ENCODE measurements at regions not wholly inside any gene's neighbourhood (a gene's known extent, or its start where the extent isn't known, plus 50 kb on each side); places are given as distances from the start of the nearest gene placed in this dataset.

DNA sequence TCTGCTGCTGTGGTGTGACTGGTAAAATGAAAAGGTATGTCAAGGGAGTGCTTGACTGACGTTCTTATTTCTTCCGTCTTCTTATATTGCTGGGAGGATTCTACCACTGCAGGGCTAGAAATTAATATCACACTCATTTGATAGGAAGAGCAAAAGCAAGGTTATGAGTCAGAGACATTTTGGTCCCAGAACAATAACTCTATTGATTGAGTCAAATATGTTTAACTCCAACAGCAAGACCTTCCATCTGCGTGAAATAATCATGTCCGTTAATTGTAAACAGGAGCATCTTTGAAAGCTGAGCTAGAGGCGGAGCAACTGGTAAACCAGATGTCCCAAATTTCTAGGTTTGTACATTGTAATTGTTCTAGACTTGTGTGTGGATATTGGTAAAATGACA lies 1293.6 kb downstream of the AACS start:
- TF ChIP-seq, protein P1, sequence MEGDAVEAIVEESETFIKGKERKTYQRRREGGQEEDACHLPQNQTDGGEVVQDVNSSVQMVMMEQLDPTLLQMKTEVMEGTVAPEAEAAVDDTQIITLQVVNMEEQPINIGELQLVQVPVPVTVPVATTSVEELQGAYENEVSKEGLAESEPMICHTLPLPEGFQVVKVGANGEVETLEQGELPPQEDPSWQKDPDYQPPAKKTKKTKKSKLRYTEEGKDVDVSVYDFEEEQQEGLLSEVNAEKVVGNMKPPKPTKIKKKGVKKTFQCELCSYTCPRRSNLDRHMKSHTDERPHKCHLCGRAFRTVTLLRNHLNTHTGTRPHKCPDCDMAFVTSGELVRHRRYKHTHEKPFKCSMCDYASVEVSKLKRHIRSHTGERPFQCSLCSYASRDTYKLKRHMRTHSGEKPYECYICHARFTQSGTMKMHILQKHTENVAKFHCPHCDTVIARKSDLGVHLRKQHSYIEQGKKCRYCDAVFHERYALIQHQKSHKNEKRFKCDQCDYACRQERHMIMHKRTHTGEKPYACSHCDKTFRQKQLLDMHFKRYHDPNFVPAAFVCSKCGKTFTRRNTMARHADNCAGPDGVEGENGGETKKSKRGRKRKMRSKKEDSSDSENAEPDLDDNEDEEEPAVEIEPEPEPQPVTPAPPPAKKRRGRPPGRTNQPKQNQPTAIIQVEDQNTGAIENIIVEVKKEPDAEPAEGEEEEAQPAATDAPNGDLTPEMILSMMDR (IDR thresholded peaks at IDR 0.05 in 2 of 3, conservative IDR thresholded peaks at IDR 0.05 in 1 of 3; ENCODE audit: control insufficient read depth in 2 of 3, extremely low read depth in 1 of 3, insufficient read depth in 1 of 3, low read depth in 3 of 3, low read length in 3 of 3), result no peak
- TF ChIP-seq RFX5 (IDR thresholded peaks at IDR 0.05; ENCODE audit: low read depth, low read length) (no peak), EP300 (IDR thresholded peaks at IDR 0.05; ENCODE audit: borderline replicate concordance in 1 of 2, control insufficient read depth in 1 of 2, low read depth in 2 of 2, low read length in 2 of 2) (no peak), ESRRA (IDR thresholded peaks at IDR 0.05; ENCODE audit: low read length) (no peak), FOXK2 (IDR thresholded peaks at IDR 0.05) (no peak), GABPA (IDR thresholded peaks at IDR 0.05; ENCODE audit: low read depth) (no peak), SP1 (IDR thresholded peaks at IDR 0.05; ENCODE audit: low read depth, low read length) (no peak), BRCA1 (IDR thresholded peaks at IDR 0.05; ENCODE audit: low read depth, low read length) (no peak), POLR2AphosphoS5 (IDR thresholded peaks at IDR 0.05; ENCODE audit: low read length) (no peak), SMC3 (IDR thresholded peaks at IDR 0.05; ENCODE audit: borderline replicate concordance, low read length) (no peak), ASH2L (IDR thresholded peaks at IDR 0.05; ENCODE audit: borderline replicate concordance, low read depth) (no peak)
- TF ChIP-seq, protein P2, sequence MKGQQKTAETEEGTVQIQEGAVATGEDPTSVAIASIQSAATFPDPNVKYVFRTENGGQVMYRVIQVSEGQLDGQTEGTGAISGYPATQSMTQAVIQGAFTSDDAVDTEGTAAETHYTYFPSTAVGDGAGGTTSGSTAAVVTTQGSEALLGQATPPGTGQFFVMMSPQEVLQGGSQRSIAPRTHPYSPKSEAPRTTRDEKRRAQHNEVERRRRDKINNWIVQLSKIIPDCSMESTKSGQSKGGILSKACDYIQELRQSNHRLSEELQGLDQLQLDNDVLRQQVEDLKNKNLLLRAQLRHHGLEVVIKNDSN (IDR thresholded peaks at IDR 0.05; ENCODE audit: borderline replicate concordance, extremely low read length, insufficient read depth, low read depth, low read length), result no peak
- TF ChIP-seq, protein P3, sequence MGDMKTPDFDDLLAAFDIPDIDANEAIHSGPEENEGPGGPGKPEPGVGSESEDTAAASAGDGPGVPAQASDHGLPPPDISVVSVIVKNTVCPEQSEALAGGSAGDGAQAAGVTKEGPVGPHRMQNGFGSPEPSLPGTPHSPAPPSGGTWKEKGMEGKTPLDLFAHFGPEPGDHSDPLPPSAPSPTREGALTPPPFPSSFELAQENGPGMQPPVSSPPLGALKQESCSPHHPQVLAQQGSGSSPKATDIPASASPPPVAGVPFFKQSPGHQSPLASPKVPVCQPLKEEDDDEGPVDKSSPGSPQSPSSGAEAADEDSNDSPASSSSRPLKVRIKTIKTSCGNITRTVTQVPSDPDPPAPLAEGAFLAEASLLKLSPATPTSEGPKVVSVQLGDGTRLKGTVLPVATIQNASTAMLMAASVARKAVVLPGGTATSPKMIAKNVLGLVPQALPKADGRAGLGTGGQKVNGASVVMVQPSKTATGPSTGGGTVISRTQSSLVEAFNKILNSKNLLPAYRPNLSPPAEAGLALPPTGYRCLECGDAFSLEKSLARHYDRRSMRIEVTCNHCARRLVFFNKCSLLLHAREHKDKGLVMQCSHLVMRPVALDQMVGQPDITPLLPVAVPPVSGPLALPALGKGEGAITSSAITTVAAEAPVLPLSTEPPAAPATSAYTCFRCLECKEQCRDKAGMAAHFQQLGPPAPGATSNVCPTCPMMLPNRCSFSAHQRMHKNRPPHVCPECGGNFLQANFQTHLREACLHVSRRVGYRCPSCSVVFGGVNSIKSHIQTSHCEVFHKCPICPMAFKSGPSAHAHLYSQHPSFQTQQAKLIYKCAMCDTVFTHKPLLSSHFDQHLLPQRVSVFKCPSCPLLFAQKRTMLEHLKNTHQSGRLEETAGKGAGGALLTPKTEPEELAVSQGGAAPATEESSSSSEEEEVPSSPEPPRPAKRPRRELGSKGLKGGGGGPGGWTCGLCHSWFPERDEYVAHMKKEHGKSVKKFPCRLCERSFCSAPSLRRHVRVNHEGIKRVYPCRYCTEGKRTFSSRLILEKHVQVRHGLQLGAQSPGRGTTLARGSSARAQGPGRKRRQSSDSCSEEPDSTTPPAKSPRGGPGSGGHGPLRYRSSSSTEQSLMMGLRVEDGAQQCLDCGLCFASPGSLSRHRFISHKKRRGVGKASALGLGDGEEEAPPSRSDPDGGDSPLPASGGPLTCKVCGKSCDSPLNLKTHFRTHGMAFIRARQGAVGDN (IDR thresholded peaks at IDR 0.05), result no peak
